ENCODE measurements at regions not wholly inside any gene's neighbourhood (a gene's known extent, or its start where the extent isn't known, plus 50 kb on each side); places are given as distances from the start of the nearest gene placed in this dataset.

- no peak for DNase-seq (ENCODE audit: low read depth)
- H3K4me3 ChIP-seq (ENCODE audit: low read depth, low read length), result no peak overlapping the region
- TF ChIP-seq CTCF (IDR thresholded peaks at IDR 0.05; ENCODE audit: control insufficient read depth, extremely low read depth, insufficient read depth), result no peak
These were observed 95.0 kb upstream of the CALM2 start for GRCh38 chr2:47271054-47272000.

DNA sequence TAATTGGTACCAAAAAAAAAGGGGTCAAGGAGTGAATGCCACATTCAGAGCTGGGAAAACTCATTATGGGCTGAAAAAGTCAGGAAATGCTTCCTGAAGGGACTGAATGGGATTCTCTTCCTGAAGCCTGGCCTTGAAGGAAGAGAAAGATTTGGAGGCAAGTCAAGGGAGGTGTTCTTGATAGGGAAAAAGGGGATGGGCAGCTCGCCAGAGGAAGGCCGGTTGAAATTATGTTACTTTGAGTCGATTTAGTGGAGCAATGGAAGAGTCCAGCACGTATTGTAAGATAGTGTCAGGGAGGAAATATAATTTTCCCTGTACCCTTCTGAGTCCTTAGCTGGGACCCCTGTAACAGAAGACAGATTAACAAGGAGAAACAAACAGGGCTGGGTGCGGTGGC lies 94.1 kb upstream of the CALM2 start:
- TF ChIP-seq CTCF (IDR thresholded peaks at IDR 0.05; ENCODE audit: control insufficient read depth, extremely low read depth, insufficient read depth), result no peak
- no peak overlapping the region for H3K4me3 ChIP-seq (ENCODE audit: low read depth, low read length)
- DNase-seq (ENCODE audit: low read depth), result no peak

GRCh38 chr2:47269316-47270232 lies 93.3 kb upstream of the CALM2 start:
- TF ChIP-seq CTCF (IDR thresholded peaks at IDR 0.05; ENCODE audit: control insufficient read depth, extremely low read depth, insufficient read depth), result no peak
- no peak overlapping the region for H3K4me3 ChIP-seq (ENCODE audit: low read depth, low read length)
- DNase-seq (ENCODE audit: low read depth), result no peak

GRCh38 chr2:47267711-47268086 lies 91.4 kb upstream of the CALM2 start:
- DNase-seq (ENCODE audit: low read depth), result no peak
- TF ChIP-seq CTCF (IDR thresholded peaks at IDR 0.05; ENCODE audit: control insufficient read depth, extremely low read depth, insufficient read depth), result no peak
- no peak overlapping the region for H3K4me3 ChIP-seq (ENCODE audit: low read depth, low read length)

DNA sequence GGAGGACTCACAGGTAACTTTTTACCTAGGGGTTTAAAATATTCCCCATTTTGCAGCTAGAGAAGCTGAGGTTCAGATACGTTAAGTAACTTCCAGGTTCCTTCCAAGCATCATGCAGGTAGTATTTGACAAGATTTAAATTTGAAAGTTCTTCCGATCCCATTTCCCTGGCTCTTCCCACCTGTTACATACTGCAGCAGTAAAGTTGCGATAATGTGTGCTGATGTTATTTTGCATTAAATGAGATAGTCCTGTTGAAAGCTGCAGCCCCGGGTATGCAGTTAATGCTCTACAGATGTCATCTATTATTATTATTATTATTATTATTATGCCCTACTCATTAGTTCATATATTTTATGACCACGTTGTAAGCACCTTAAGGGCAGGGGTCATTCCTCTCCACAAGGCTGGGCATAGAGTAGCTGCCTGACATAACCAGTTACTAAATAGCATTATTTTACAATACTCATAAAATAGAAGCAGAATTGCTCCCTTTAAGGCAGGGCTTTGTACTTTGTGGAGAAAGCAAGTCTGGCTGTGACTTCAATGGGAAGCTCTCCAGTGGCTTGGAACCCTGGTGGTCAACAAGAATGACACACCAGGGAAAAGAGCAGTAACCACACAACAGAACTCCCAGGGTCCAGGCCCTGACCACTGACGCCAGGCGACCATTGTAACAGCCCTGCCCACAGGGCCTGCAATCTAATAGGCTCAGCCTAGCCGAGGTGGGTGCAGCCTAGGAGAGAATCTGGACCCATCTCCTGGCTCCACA lies 90.8 kb upstream of the CALM2 start:
- TF ChIP-seq CTCF (IDR thresholded peaks at IDR 0.05; ENCODE audit: control insufficient read depth, extremely low read depth, insufficient read depth), result no peak
- no peak for DNase-seq (ENCODE audit: low read depth)
- no peak overlapping the region for H3K4me3 ChIP-seq (ENCODE audit: low read depth, low read length)

- no peak for DNase-seq (ENCODE audit: low read depth)
- no peak for TF ChIP-seq CTCF (IDR thresholded peaks at IDR 0.05; ENCODE audit: control insufficient read depth, extremely low read depth, insufficient read depth)
- H3K4me3 ChIP-seq (ENCODE audit: low read depth, low read length), result no peak overlapping the region
These were observed 89.5 kb upstream of the CALM2 start for GRCh38 chr2:47265751-47266231.

Data from LNCaP clone FGC (cell line).